Gastroesophageal sphincter (tissue), 4 donors: ENCODE measurements at regions not wholly inside any gene's neighbourhood (a gene's known extent, or its start where the extent isn't known, plus 50 kb on each side); places are given as distances from the start of the nearest gene placed in this dataset.
A peak's percentile ranks its signal among the peaks of the same experiment; 100 is the strongest.

Experiments
- ATAC-seq: fragments of 150-250 bp; one replicate; pipeline ENCODE4 v1.9.1; 2016; ENCODE audit warnings: mild to moderate bottlenecking, moderate library complexity
- H3K27ac ChIP-seq, 4 donors: fragments of 200-600 bp; sonication (generic) in 3 of 4; 1 replicate in 3 of 4; 2 replicates in 1 of 4; pipeline ENCODE4 v1.5.1; 2016 to 2019
- H3K27me3 ChIP-seq: fragments of 200-600 bp; sonication (generic); one replicate; pipeline ENCODE4 v1.5.1; 2019
- H3K36me3 ChIP-seq, 2 donors: fragments of 200-600 bp; sonication (generic); one replicate each; pipeline ENCODE4 v1.5.1; 2019; ENCODE audit warnings: control low read depth in 1 of 2
- H3K4me1 ChIP-seq, 3 donors: fragments of 200-600 bp; sonication (generic); 1 replicate in 2 of 3; 2 replicates in 1 of 3; pipeline ENCODE4 v1.5.1; 2016 to 2019; ENCODE audit warnings: control low read depth in 2 of 3
- H3K4me3 ChIP-seq, 2 donors: fragments of 200-600 bp; sonication (generic); one replicate each; pipeline ENCODE4 v1.5.1; 2019; ENCODE audit warnings: mild to moderate bottlenecking in 1 of 2, moderate library complexity in 1 of 2
- H3K9me3 ChIP-seq, 3 donors: fragments of 200-600 bp; sonication (generic); one replicate each; pipeline ENCODE4 v1.5.1; 2017 to 2019; ENCODE audit warnings: control low read depth in 2 of 3
- CTCF ChIP-seq, 4 experiments: fragments of 200-600 bp in 2 of 4; fragments of 450-650 bp in 2 of 4; sonication (generic) in 1 of 4; IDR thresholded peaks; one replicate each; pipeline ENCODE4 v1.5.1; 2017 to 2019; ENCODE audit warnings: antibody characterized with exemption in 4 of 4, mild to moderate bottlenecking in 2 of 4, moderate library complexity in 2 of 4
- EP300 ChIP-seq: sonication (generic); formaldehyde crosslinking; IDR thresholded peaks from one replicate; pipeline ENCODE4 v1.6.1; 2017; ENCODE audit warnings: antibody characterized with exemption, mild to moderate bottlenecking
- POLR2A ChIP-seq, 2 donors: fragments of 450-650 bp; IDR thresholded peaks; one replicate each; pipeline ENCODE4 v1.6.1; 2017; ENCODE audit warnings: antibody characterized with exemption in 2 of 2, mild to moderate bottlenecking in 2 of 2, moderate library complexity in 1 of 2
- POLR2AphosphoS5 ChIP-seq: sonication (generic); formaldehyde crosslinking; IDR thresholded peaks from one replicate; pipeline ENCODE4 v1.6.1; 2017; ENCODE audit warnings: antibody characterized with exemption
- WGBS, 2 donors: methylation state at CpG; one replicate each; pipeline ENCODE4 v1.1.5; 2018; ENCODE audit warnings: low coverage in 1 of 2; 5-methylcytosine and 5-hydroxymethylcytosine counted together

GRCh38 chr2:79250656-79251055 lies 91.1 kb upstream of the REG3A start:
- Histone ChIP-seq H3K36me3 (no peaks in the 10 kb centered on the region), H3K27me3 (no peaks in the 10 kb centered on the region), H3K9me3 (no peaks in the 10 kb centered on the region), H3K4me1 (no peaks in the 10 kb centered on the region), H3K27ac (no peak overlapping the region), H3K4me3 (no peak overlapping the region)
- 60 to 71% methylated on average over 4 to 5 of the region's 5 CpGs for WGBS, 2 donors
- no peak for ATAC-seq
- TF ChIP-seq POLR2A (IDR thresholded peaks at IDR 0.05), result no peak
- TF ChIP-seq POLR2AphosphoS5, result no peak

GRCh38 chr2:79248776-79249175 lies 89.2 kb upstream of the REG3A start:
- 73% methylated on average over 1 of the region's 1 CpG for WGBS, 2 donors
- TF ChIP-seq POLR2AphosphoS5 (no peak), POLR2A (IDR thresholded peaks at IDR 0.05) (no peak), CTCF (IDR thresholded peaks at IDR 0.05) (no peak), EP300 (no peak)
- no peaks in the 10 kb centered on the region for H3K9me3 ChIP-seq
- H3K27me3 ChIP-seq, result no peaks in the 10 kb centered on the region
- no peak overlapping the region for H3K4me3 ChIP-seq
- H3K27ac ChIP-seq, result no peak overlapping the region
- no peaks in the 10 kb centered on the region for H3K36me3 ChIP-seq
- no peak for ATAC-seq
- H3K4me1 ChIP-seq, result no peaks in the 10 kb centered on the region

GRCh38 chr2:79235135-79235534 lies 75.6 kb upstream of the REG3A start:
- Histone ChIP-seq H3K4me3 (no peak overlapping the region), H3K36me3 (no peaks in the 10 kb centered on the region), H3K9me3 (no peaks in the 10 kb centered on the region), H3K27ac (no peak overlapping the region), H3K27me3 (no peaks in the 10 kb centered on the region), H3K4me1 (no peaks in the 10 kb centered on the region)
- TF ChIP-seq POLR2AphosphoS5 (no peak), POLR2A (IDR thresholded peaks at IDR 0.05) (no peak), EP300 (no peak), CTCF (IDR thresholded peaks at IDR 0.05) (no peak)
- no peak for ATAC-seq
- WGBS, 2 donors, result 33 to 50% methylated on average over 1 to 2 of the region's 2 CpGs

- Histone ChIP-seq H3K36me3 (no peaks in the 10 kb centered on the region), H3K9me3 (no peaks in the 10 kb centered on the region), H3K4me1 (no peaks in the 10 kb centered on the region), H3K4me3 (no peak overlapping the region), H3K27ac (no peak overlapping the region), H3K27me3 (no peaks in the 10 kb centered on the region)
- no peak for TF ChIP-seq POLR2AphosphoS5
- no peak for TF ChIP-seq EP300
- no peak for TF ChIP-seq CTCF (IDR thresholded peaks at IDR 0.05)
- no peak for TF ChIP-seq POLR2A (IDR thresholded peaks at IDR 0.05)
- ATAC-seq, result no peak
Observed at GRCh38 chr2:79223539-79223938, 64.0 kb upstream of the REG3A start.

GRCh38 chr2:79219383-79219988 lies 59.9 kb upstream of the REG3A start:
- H3K4me3 ChIP-seq, result no peak overlapping the region
- no peak overlapping the region for H3K27ac ChIP-seq
- H3K4me1 ChIP-seq, result no peaks in the 10 kb centered on the region
- H3K36me3 ChIP-seq, result no peaks in the 10 kb centered on the region
- no peaks in the 10 kb centered on the region for H3K27me3 ChIP-seq
- no peaks in the 10 kb centered on the region for H3K9me3 ChIP-seq
- TF ChIP-seq CTCF (IDR thresholded peaks at IDR 0.05), result peak in 2 of 4 experiments; percentile 27 to 50
- no peak for TF ChIP-seq EP300
- no peak for ATAC-seq
- 32 to 36% methylated on average over 9 of the region's 9 CpGs for WGBS, 2 donors
